H1 (cell line): ENCODE measurements at regions not wholly inside any gene's neighbourhood (a gene's known extent, or its start where the extent isn't known, plus 50 kb on each side); places are given as distances from the start of the nearest gene placed in this dataset.

ENCODE experiments used
- CTCF ChIA-PET: fragments of 300-600 bp; sonication (Branson Sonifier 250); formaldehyde crosslinking; loops from one replicate; lab custom pipeline; 2021; ENCODE audit not compliant: partially characterized antibody; lab: Charles Lee
- POLR2A ChIA-PET: fragments of 300-600 bp; sonication (Branson Sonifier 250); formaldehyde crosslinking; loops from one replicate; lab custom pipeline; 2021; ENCODE audit warnings: inconsistent platforms; ENCODE audit not compliant: partially characterized antibody; lab: Charles Lee
- DNase-seq, 2 experiments: peaks; one replicate each; pipeline versions ENCODE4 v3.0.0 to v3.0.0-alpha.2; 2010 to 2022; ENCODE audit warnings: low spot score in 2 of 2, low read depth in 1 of 2, mixed read lengths in 1 of 2
- FAIRE-seq: peaks from 2 replicates; lab custom pipeline; 2011; peaks lifted over from hg19 to GRCh38; lab: Jason Lieb, UNC
- H2AFZ ChIP-seq: 2 replicates; pipeline ENCODE4 v1.8.1; 2012; ENCODE audit warnings: low read length, inconsistent platforms
- H2AK5ac ChIP-seq: 2 replicates; pipeline ENCODE4 v1.6.1; 2013; ENCODE audit warnings: low read depth, low read length
- H2BK120ac ChIP-seq: replicated peaks from 2 replicates; pipeline ENCODE3; 2013; ENCODE audit warnings: low read depth, low read length, inconsistent platforms
- H2BK12ac ChIP-seq: 2 replicates; pipeline ENCODE4 v1.6.1; 2013; ENCODE audit warnings: low read depth, low read length
- H2BK15ac ChIP-seq: 2 replicates; pipeline ENCODE4 v1.6.1; 2013; ENCODE audit warnings: low read length
- H2BK20ac ChIP-seq: 2 replicates; pipeline ENCODE4 v1.6.1; 2013; ENCODE audit warnings: low read length
- H2BK5ac ChIP-seq: 2 replicates; pipeline ENCODE4 v1.6.1; 2013; ENCODE audit warnings: low read depth, low read length
- H3K14ac ChIP-seq: 2 replicates; pipeline ENCODE4 v1.6.1; 2013; ENCODE audit warnings: inconsistent platforms; ENCODE audit not compliant: insufficient read length
- H3K18ac ChIP-seq: 2 replicates; pipeline ENCODE4 v1.6.1; 2013; ENCODE audit warnings: low read length; ENCODE audit errors: extremely low read depth
- H3K23ac ChIP-seq: 2 replicates; pipeline ENCODE4 v1.6.1; 2013; ENCODE audit warnings: inconsistent platforms; ENCODE audit not compliant: insufficient read length
- H3K23me2 ChIP-seq: 2 replicates; pipeline ENCODE4 v1.6.1; 2013; ENCODE audit warnings: low read depth, low read length
- H3K27ac ChIP-seq: 2 replicates; pipeline ENCODE4 v1.6.1; 2011; ENCODE audit warnings: low read depth, low read length, inconsistent platforms
- H3K27me3 ChIP-seq, 4 experiments: replicated peaks in 1 of 4; 1 replicate in 1 of 4; 2 replicates in 3 of 4; pipeline versions ENCODE4 v1.6.1 to v1.8.1; 2011 to 2013; ENCODE audit warnings: low read length in 3 of 4, mild to moderate bottlenecking in 3 of 4, inconsistent platforms in 2 of 4, mixed read lengths in 2 of 4, moderate library complexity in 1 of 4; ENCODE audit not compliant: control insufficient read depth in 3 of 4, insufficient read depth in 3 of 4; ENCODE audit errors: extremely low read depth in 1 of 4
- H3K36me3 ChIP-seq, 4 experiments: 2 replicates each; pipeline versions ENCODE4 v1.6.1 to v1.8.1; 2011 to 2013; ENCODE audit warnings: mild to moderate bottlenecking in 4 of 4, low read length in 3 of 4, moderate library complexity in 2 of 4, control low read depth in 1 of 4, inconsistent platforms in 1 of 4; ENCODE audit not compliant: insufficient read depth in 4 of 4, control insufficient read depth in 2 of 4
- H3K4ac ChIP-seq: replicated peaks from 2 replicates; pipeline ENCODE3; 2013; ENCODE audit warnings: low read length, low read depth, mixed read lengths, inconsistent platforms; ENCODE audit not compliant: insufficient read length
- H3K4me1 ChIP-seq, 4 experiments: replicated peaks in 1 of 4; 1 replicate in 1 of 4; 2 replicates in 3 of 4; pipeline versions ENCODE4 v1.6.1 to v1.8.1; 2011 to 2013; ENCODE audit warnings: low read length in 3 of 4, inconsistent platforms in 2 of 4, mixed read lengths in 1 of 4; ENCODE audit not compliant: insufficient read depth in 4 of 4, control insufficient read depth in 3 of 4
- H3K4me2 ChIP-seq, 2 experiments: 2 replicates each; pipeline versions ENCODE4 v1.6.1 to v1.8.1; 2011 to 2013; ENCODE audit warnings: low read depth in 2 of 2, low read length in 2 of 2, control low read depth in 1 of 2, inconsistent platforms in 1 of 2, mild to moderate bottlenecking in 1 of 2; ENCODE audit not compliant: insufficient read depth in 1 of 2
- H3K4me3 ChIP-seq, 4 experiments: fragments of 200-600, 300-600 bp in 1 of 4; sonication (generic), shearing (Covaris generic), sonication (Bioruptor Twin) in 1 of 4; 2 replicates each; pipeline versions ENCODE4 v1.5.1 to v1.8.1; 2011 to 2016; ENCODE audit warnings: low read length in 4 of 4, low read depth in 3 of 4, control low read depth in 2 of 4, inconsistent platforms in 2 of 4, mild to moderate bottlenecking in 2 of 4, mixed read lengths in 1 of 4, moderate library complexity in 1 of 4; ENCODE audit not compliant: insufficient read depth in 2 of 4; ENCODE audit errors: extremely low read depth in 1 of 4
- H3K56ac ChIP-seq: replicated peaks from 2 replicates; pipeline ENCODE3; 2013; ENCODE audit warnings: low read depth, mild to moderate bottlenecking, mixed read lengths, low read length, inconsistent platforms; ENCODE audit not compliant: insufficient read length
- H3K79me1 ChIP-seq: 2 replicates; pipeline ENCODE4 v1.6.1; 2013; ENCODE audit warnings: low read depth, low read length, control low read depth
- H3K79me2 ChIP-seq, 2 experiments: 2 replicates each; pipeline versions ENCODE4 v1.6.1 to v1.8.1; 2012 to 2013; ENCODE audit warnings: low read length in 2 of 2, mild to moderate bottlenecking in 2 of 2, inconsistent platforms in 1 of 2; ENCODE audit not compliant: insufficient read depth in 2 of 2, control insufficient read depth in 1 of 2
- H3K9ac ChIP-seq, 4 experiments: replicated peaks in 1 of 4; 1 replicate in 1 of 4; 2 replicates in 3 of 4; pipeline versions ENCODE4 v1.6.1 to v1.8.1; 2011 to 2013; ENCODE audit warnings: low read depth in 3 of 4, low read length in 3 of 4, control low read depth in 2 of 4, mild to moderate bottlenecking in 2 of 4, moderate library complexity in 2 of 4, inconsistent platforms in 1 of 4; ENCODE audit errors: extremely low read depth in 1 of 4
- H3K9me3 ChIP-seq, 2 experiments: 2 replicates each; pipeline versions ENCODE4 v1.6.1 to v1.8.1; 2012 to 2013; ENCODE audit warnings: mild to moderate bottlenecking in 2 of 2, moderate library complexity in 2 of 2, control low read depth in 1 of 2, inconsistent platforms in 1 of 2, low read depth in 1 of 2, low read length in 1 of 2, mixed read lengths in 1 of 2; ENCODE audit not compliant: insufficient read depth in 2 of 2
- H4K20me1 ChIP-seq, 2 experiments: replicated peaks in 1 of 2; 2 replicates each; pipeline versions ENCODE3 to v1.8.1; 2011 to 2013; ENCODE audit warnings: inconsistent platforms in 2 of 2, low read length in 2 of 2, mild to moderate bottlenecking in 1 of 2; ENCODE audit not compliant: insufficient read depth in 2 of 2, control insufficient read depth in 1 of 2
- H4K5ac ChIP-seq: 2 replicates; pipeline ENCODE4 v1.6.1; 2013; ENCODE audit warnings: low read length, low read depth, mixed read lengths, inconsistent platforms; ENCODE audit not compliant: insufficient read length
- H4K8ac ChIP-seq: 2 replicates; pipeline ENCODE4 v1.8.0; 2013; ENCODE audit warnings: mild to moderate bottlenecking, moderate library complexity, low read length, inconsistent platforms; ENCODE audit not compliant: insufficient read depth; ENCODE audit errors: extremely low read depth
- H4K91ac ChIP-seq: replicated peaks from 2 replicates; pipeline ENCODE3; 2013; ENCODE audit warnings: low read length, mixed read lengths, inconsistent platforms; ENCODE audit not compliant: insufficient read length
- ATF2 ChIP-seq: IDR thresholded peaks from 2 replicates; pipeline ENCODE4 v1.6.1; 2012; ENCODE audit warnings: low read length, inconsistent platforms
- BACH1 ChIP-seq: IDR thresholded peaks from 2 replicates; pipeline ENCODE4 v1.6.1; 2012; ENCODE audit warnings: low read length, improper control_type of control experiment
- BCL11A ChIP-seq, 2 experiments: IDR thresholded peaks; one replicate each; pipeline ENCODE4 v1.6.1; 2011; ENCODE audit warnings: low read depth in 2 of 2, low read length in 2 of 2, mild to moderate bottlenecking in 2 of 2
- CHD1 ChIP-seq: IDR thresholded peaks from 2 replicates; pipeline ENCODE4 v1.6.1; 2012; ENCODE audit warnings: low read depth, low read length, improper control_type of control experiment
- E2F6 ChIP-seq: IDR thresholded peaks from 2 replicates; pipeline ENCODE4 v1.6.1; 2012; ENCODE audit warnings: inconsistent platforms
- EP300 ChIP-seq, 2 experiments: IDR thresholded peaks; 1 replicate in 1 of 2; 2 replicates in 1 of 2; pipeline ENCODE4 v1.6.1; 2011 to 2012; ENCODE audit warnings: low read depth in 2 of 2, low read length in 2 of 2, mild to moderate bottlenecking in 2 of 2, borderline replicate concordance in 1 of 2, inconsistent platforms in 1 of 2, moderate library complexity in 1 of 2
- FOSL1 ChIP-seq: IDR thresholded peaks from 2 replicates; pipeline ENCODE4 v1.6.1; 2011; ENCODE audit warnings: mild to moderate bottlenecking, low read depth, low read length, moderate library complexity; ENCODE audit not compliant: insufficient read depth
- KDM4A ChIP-seq: IDR thresholded peaks from one replicate; pipeline ENCODE4 v1.7.1; 2012; ENCODE audit warnings: low read depth, mild to moderate bottlenecking, moderate library complexity, low read length, inconsistent platforms; ENCODE audit not compliant: severe bottlenecking
- NRF1 ChIP-seq: IDR thresholded peaks from 2 replicates; pipeline ENCODE4 v1.6.1; 2011; ENCODE audit warnings: mild to moderate bottlenecking, low read depth, low read length, improper control_type of control experiment
- POLR2AphosphoS5 ChIP-seq: IDR thresholded peaks from 2 replicates; pipeline ENCODE4 v1.6.1; 2011; ENCODE audit warnings: low read depth, low read length
- SP2 ChIP-seq: IDR thresholded peaks from 2 replicates; pipeline ENCODE4 v1.6.1; 2012; ENCODE audit warnings: mild to moderate bottlenecking, low read length, inconsistent platforms
- ZNF274 ChIP-seq: IDR thresholded peaks from 2 replicates; pipeline ENCODE4 v1.7.0; 2012; ENCODE audit warnings: low read length, borderline replicate concordance; ENCODE audit errors: extremely low read depth
- WGBS, 2 experiments: shearing (Covaris generic) in 1 of 2; methylation state at CpG; one replicate each; pipeline versions ENCODE4 v1.1.6 to v1.1.7; 2013 to 2015; ENCODE audit warnings: low lambda C conversion rate in 2 of 2, mixed read lengths in 2 of 2, inconsistent platforms in 1 of 2, low coverage in 1 of 2, missing lambda C conversion rate in 1 of 2; ENCODE audit not compliant: insufficient replicate concordance in 2 of 2, insufficient coverage in 1 of 2, insufficient read length in 1 of 2; ENCODE audit errors: extremely low coverage in 1 of 2, missing lambda C conversion rate in 1 of 2; 5-methylcytosine and 5-hydroxymethylcytosine counted together

- Histone ChIP-seq H3K36me3 (no peaks in the 10 kb centered on the region), H3K23me2 (no peaks in the 10 kb centered on the region), H3K27me3 (no peaks in the 10 kb centered on the region), H3K9ac (no peak overlapping the region), H4K20me1 (no peaks in the 10 kb centered on the region), H4K8ac (no peak overlapping the region), H2AK5ac (no peak overlapping the region), H3K79me2 (no peaks in the 10 kb centered on the region), H3K14ac (no peak overlapping the region), H2BK12ac (no peak overlapping the region), H2BK20ac (no peak overlapping the region), H2BK120ac (no peak overlapping the region), H2BK15ac (no peak overlapping the region), H3K79me1 (no peaks in the 10 kb centered on the region), H4K91ac (no peak overlapping the region), H3K56ac (no peak overlapping the region), H4K5ac (no peak overlapping the region), H2BK5ac (no peak overlapping the region), H3K4me1 (no peaks in the 10 kb centered on the region), H3K27ac (no peak overlapping the region), H3K9me3 (no peaks in the 10 kb centered on the region), H3K18ac (no peak overlapping the region), H3K4me3 (no peak overlapping the region), H2AFZ (no peak overlapping the region), H3K23ac (no peak overlapping the region), H3K4ac (no peak overlapping the region), H3K4me2 (no peak overlapping the region)
- 80% methylated on average over 3 of the region's 3 CpGs; no CpG with 5 or more reads in 1 of the 2 experiments for WGBS, 2 experiments
- ChIA-PET POLR2A (no interaction called here), CTCF (no interaction called here)
- FAIRE-seq (no peak), DNase-seq (no peak)
- no peak for TF ChIP-seq ZNF274
- TF ChIP-seq EP300 (IDR thresholded peaks at IDR 0.05; ENCODE audit: borderline replicate concordance in 1 of 2, low read depth in 2 of 2, low read length in 2 of 2) = no peak
- no peak for TF ChIP-seq FOSL1
- TF ChIP-seq CHD1 = no peak
- TF ChIP-seq SP2 = no peak
- TF ChIP-seq BCL11A (IDR thresholded peaks at IDR 0.05; ENCODE audit: low read depth in 2 of 2, low read length in 2 of 2) = no peak
- TF ChIP-seq NRF1 = no peak
- no peak for TF ChIP-seq POLR2AphosphoS5
- TF ChIP-seq E2F6 = no peak
- no peak for TF ChIP-seq KDM4A
- no peak for TF ChIP-seq ATF2
- no peak for TF ChIP-seq BACH1
Measured at GRCh38 chr4:15368856-15369255, 59.0 kb upstream of the C1QTNF7 start.
